OCI-LY1 (cell line): ENCODE measurements at regions not wholly inside any gene's neighbourhood (a gene's known extent, or its start where the extent isn't known, plus 50 kb on each side); places are given as distances from the start of the nearest gene placed in this dataset.

ENCODE experiments used
- H2AFZ ChIP-seq: fragments of 200-600 bp; sonication (generic), shearing (Covaris generic); 2 replicates; pipeline ENCODE4 v1.6.0; 2014; ENCODE audit warnings: antibody characterized with exemption, mild to moderate bottlenecking, low read length
- H3F3A ChIP-seq: fragments of 200-600 bp; sonication (generic), shearing (Covaris generic); 2 replicates; pipeline ENCODE4 v1.6.0; 2014; ENCODE audit warnings: mild to moderate bottlenecking, antibody characterized with exemption, low read length, moderate library complexity; ENCODE audit not compliant: insufficient read depth
- H3K27ac ChIP-seq: fragments of 200-600 bp; sonication (generic); 2 replicates; pipeline ENCODE4 v1.5.1; 2014; ENCODE audit warnings: low read length, mixed run types, mild to moderate bottlenecking, low read depth; ENCODE audit not compliant: poor library complexity, severe bottlenecking
- H3K27me3 ChIP-seq: fragments of 200-600 bp; sonication (generic); 2 replicates; pipeline ENCODE4 v1.6.0; 2014; ENCODE audit warnings: antibody characterized with exemption, mild to moderate bottlenecking, low read length, moderate library complexity; ENCODE audit not compliant: insufficient read depth
- H3K36me3 ChIP-seq: fragments of 200-600 bp; sonication (generic); 2 replicates; pipeline ENCODE4 v1.6.1; 2014; ENCODE audit warnings: mild to moderate bottlenecking, antibody characterized with exemption, low read length, moderate library complexity, mixed read lengths; ENCODE audit not compliant: insufficient read depth
- H3K4me1 ChIP-seq: fragments of 200-600 bp; sonication (generic); 2 replicates; pipeline ENCODE4 v1.5.1; 2014; ENCODE audit warnings: mild to moderate bottlenecking, low read length, moderate library complexity; ENCODE audit not compliant: insufficient read depth, severe bottlenecking
- H3K4me2 ChIP-seq: fragments of 200-600 bp; sonication (generic), shearing (Covaris generic); 2 replicates; pipeline ENCODE4 v1.6.1; 2014; ENCODE audit warnings: low read length
- H3K4me3 ChIP-seq: fragments of 200-600 bp; sonication (generic); 2 replicates; pipeline ENCODE4 v1.5.1; 2014; ENCODE audit warnings: low read length, low read depth, mild to moderate bottlenecking, mixed read lengths; ENCODE audit not compliant: poor library complexity, severe bottlenecking
- H3K79me2 ChIP-seq: fragments of 200-600 bp; shearing (Covaris generic); 2 replicates; pipeline ENCODE4 v1.6.1; 2016; ENCODE audit warnings: mixed run types, low read length, mixed read lengths; ENCODE audit not compliant: insufficient read depth
- H3K9ac ChIP-seq: fragments of 200-600 bp; sonication (generic), shearing (Covaris generic); 2 replicates; pipeline ENCODE4 v1.6.1; 2014; ENCODE audit warnings: mild to moderate bottlenecking, low read length, mixed read lengths
- H3K9me2 ChIP-seq: fragments of 200-600 bp; sonication (generic), shearing (Covaris generic); 2 replicates; pipeline ENCODE4 v1.6.1; 2014; ENCODE audit warnings: low read depth, mild to moderate bottlenecking, low read length, mixed read lengths
- H3K9me3 ChIP-seq: fragments of 200-600 bp; shearing (Covaris generic); 2 replicates; pipeline ENCODE4 v1.6.1; 2014; ENCODE audit warnings: low read length, mixed read lengths
- H4K20me1 ChIP-seq: fragments of 200-600 bp; sonication (generic), shearing (Covaris generic); 2 replicates; pipeline ENCODE4 v1.6.0; 2016; ENCODE audit warnings: mild to moderate bottlenecking, low read length; ENCODE audit not compliant: insufficient read depth
- CTCF ChIP-seq: fragments of 200-600 bp; sonication (generic), shearing (Covaris generic); IDR thresholded peaks from 2 replicates; pipeline ENCODE4 v1.5.1; 2017; ENCODE audit warnings: mild to moderate bottlenecking, antibody characterized with exemption, low read length, moderate library complexity, mixed read lengths
- EZH2 ChIP-seq: fragments of 200-600 bp; sonication (generic), shearing (Covaris generic); IDR thresholded peaks from 2 replicates; pipeline ENCODE4 v1.8.0; 2017; ENCODE audit warnings: borderline replicate concordance, mixed run types, mild to moderate bottlenecking, antibody characterized with exemption, low read length, moderate library complexity, mixed read lengths

- no peaks in the 10 kb centered on the region for H3K36me3 ChIP-seq
- no peaks in the 10 kb centered on the region for H4K20me1 ChIP-seq
- H2AFZ ChIP-seq, result no peak overlapping the region
- H3K9ac ChIP-seq, result no peak overlapping the region
- no peaks in the 10 kb centered on the region for H3F3A ChIP-seq
- no peak for TF ChIP-seq CTCF
- TF ChIP-seq EZH2, result no peak
- no peak overlapping the region for H3K27ac ChIP-seq
- H3K4me2 ChIP-seq, result no peak overlapping the region
- no peaks in the 10 kb centered on the region for H3K79me2 ChIP-seq
- no peaks in the 10 kb centered on the region for H3K9me2 ChIP-seq
- H3K4me1 ChIP-seq, result no peaks in the 10 kb centered on the region
- H3K4me3 ChIP-seq, result no peak overlapping the region
- H3K27me3 ChIP-seq, result no peaks in the 10 kb centered on the region
- no peaks in the 10 kb centered on the region for H3K9me3 ChIP-seq
These were observed 202.5 kb downstream of the KLHL28 start for GRCh38 chr14:44759277-44759676.

GRCh38 chr14:44756554-44756953 is 205.2 kb downstream of the KLHL28 start:
- Histone ChIP-seq H3K36me3 (no peaks in the 10 kb centered on the region), H3K27ac (no peak overlapping the region), H3F3A (no peaks in the 10 kb centered on the region), H3K27me3 (no peaks in the 10 kb centered on the region), H3K9me2 (no peaks in the 10 kb centered on the region), H3K9me3 (no peaks in the 10 kb centered on the region), H3K4me2 (no peak overlapping the region), H3K9ac (no peak overlapping the region), H3K4me3 (no peak overlapping the region), H3K4me1 (no peaks in the 10 kb centered on the region), H4K20me1 (no peaks in the 10 kb centered on the region), H3K79me2 (no peaks in the 10 kb centered on the region), H2AFZ (no peak overlapping the region)
- TF ChIP-seq CTCF, result no peak
- no peak for TF ChIP-seq EZH2

GRCh38 chr14:44745371-44745770 is 216.4 kb downstream of the KLHL28 start:
- Histone ChIP-seq H3K4me1 (no peaks in the 10 kb centered on the region), H2AFZ (no peak overlapping the region), H3K27ac (no peak overlapping the region), H3K4me2 (no peak overlapping the region), H3K79me2 (no peaks in the 10 kb centered on the region), H4K20me1 (no peaks in the 10 kb centered on the region), H3K36me3 (no peaks in the 10 kb centered on the region), H3K9me3 (no peaks in the 10 kb centered on the region), H3K9ac (no peak overlapping the region), H3F3A (no peaks in the 10 kb centered on the region), H3K9me2 (no peaks in the 10 kb centered on the region), H3K4me3 (no peak overlapping the region), H3K27me3 (no peaks in the 10 kb centered on the region)
- TF ChIP-seq CTCF (no peak), EZH2 (no peak)
